Gastrocnemius medialis (tissue), 4 donors: ENCODE measurements at regions not wholly inside any gene's neighbourhood (a gene's known extent, or its start where the extent isn't known, plus 50 kb on each side); places are given as distances from the start of the nearest gene placed in this dataset.

Experiments used
- CTCF ChIP-seq, 5 experiments: fragments of 450-650 bp in 3 of 5; fragments of 200-600 bp in 2 of 5; sonication (generic) in 2 of 5; IDR thresholded peaks in 4 of 5; conservative IDR thresholded peaks in 1 of 5; 1 replicate in 4 of 5; 2 replicates in 1 of 5; pipeline ENCODE4 v1.5.1; 2016 to 2019; ENCODE audit warnings: antibody characterized with exemption in 5 of 5, mild to moderate bottlenecking in 3 of 5, moderate library complexity in 3 of 5
- POLR2A ChIP-seq, 2 donors: fragments of 450-650 bp; IDR thresholded peaks; one replicate each; pipeline ENCODE4 v1.6.1; 2017; ENCODE audit warnings: antibody characterized with exemption in 2 of 2, mild to moderate bottlenecking in 2 of 2, moderate library complexity in 2 of 2

- TF ChIP-seq CTCF (IDR thresholded peaks at IDR 0.05 in 4 of 5, conservative IDR thresholded peaks at IDR 0.05 in 1 of 5) (no peak), POLR2A (IDR thresholded peaks at IDR 0.05) (no peak)
Measured at GRCh38 chr9:16133032-16133431, 580.2 kb downstream of the CCDC171 start.
